DOHH2 (cell line): ENCODE measurements at regions not wholly inside any gene's neighbourhood (a gene's known extent, or its start where the extent isn't known, plus 50 kb on each side); places are given as distances from the start of the nearest gene placed in this dataset.

Experiments
- CTCF ChIP-seq: fragments of 200-600 bp; sonication (generic); IDR thresholded peaks from one replicate; pipeline ENCODE4 v1.5.1; 2014; ENCODE audit warnings: antibody characterized with exemption, mild to moderate bottlenecking, low read depth, low read length; ENCODE audit not compliant: poor library complexity, severe bottlenecking
- EZH2phosphoT487 ChIP-seq: fragments of 200-600 bp; sonication (generic); IDR thresholded peaks from 2 replicates; pipeline ENCODE4 v1.6.1; 2017; ENCODE audit warnings: borderline replicate concordance, mild to moderate bottlenecking, antibody characterized with exemption, low read length, moderate library complexity, mixed read lengths

- no peak for TF ChIP-seq CTCF
- no peak for TF ChIP-seq EZH2phosphoT487
Measured at GRCh38 chr9:118438810-118439209, 734.6 kb downstream of the TLR4 start.
